GM12878 (cell line): ENCODE measurements at regions not wholly inside any gene's neighbourhood (a gene's known extent, or its start where the extent isn't known, plus 50 kb on each side); places are given as distances from the start of the nearest gene placed in this dataset.

Experiments used
- EED ChIP-seq: sonication (generic); IDR thresholded peaks from 2 replicates; pipeline ENCODE4 v1.6.1; 2016; ENCODE audit warnings: antibody characterized with exemption, low read depth
- EP300 ChIP-seq, 2 experiments: fragments of 150-350 bp in 1 of 2; IDR thresholded peaks; 2 replicates each; pipeline ENCODE4 v1.6.1; 2011 to 2012; ENCODE audit warnings: low read depth in 2 of 2, low read length in 2 of 2, borderline replicate concordance in 1 of 2, improper control_type of control experiment in 1 of 2, inconsistent platforms in 1 of 2; ENCODE audit not compliant: control insufficient read depth in 1 of 2
- GABPA ChIP-seq: IDR thresholded peaks from 2 replicates; pipeline ENCODE4 v1.6.1; 2014; ENCODE audit warnings: antibody characterized with exemption, low read depth, mild to moderate bottlenecking, inconsistent platforms
- POLR2A ChIP-seq: IDR thresholded peaks from 2 replicates; pipeline ENCODE4 v1.6.1; 2011; ENCODE audit warnings: low read depth, mild to moderate bottlenecking, low read length
- STAT3 ChIP-seq: IDR thresholded peaks from 2 replicates; pipeline ENCODE4 v1.6.1; 2011; ENCODE audit warnings: low read depth, low read length, improper control_type of control experiment
- ZNF274 ChIP-seq: IDR thresholded peaks from one replicate; pipeline ENCODE4 v1.8.0; 2011; ENCODE audit not compliant: insufficient read length, insufficient read depth
- ZNF384 ChIP-seq: IDR thresholded peaks from 2 replicates; pipeline ENCODE4 v1.6.1; 2012; ENCODE audit warnings: low read depth, mild to moderate bottlenecking, low read length, improper control_type of control experiment, borderline replicate concordance
- TF ChIP-seq, protein P1 (sequence below): fragments of 450-650 bp; IDR thresholded peaks from 2 replicates; pipeline ENCODE4 v1.6.1; 2017; ENCODE audit warnings: mild to moderate bottlenecking
- TF ChIP-seq, protein P2 (sequence below), 3 experiments: IDR thresholded peaks in 2 of 3; conservative IDR thresholded peaks in 1 of 3; 2 replicates each; pipeline ENCODE4 v1.5.1; 2011; ENCODE audit warnings: low read depth in 3 of 3, low read length in 3 of 3, mild to moderate bottlenecking in 3 of 3, control low read depth in 2 of 3, moderate library complexity in 2 of 3, inconsistent platforms in 1 of 3, mixed read lengths in 1 of 3; ENCODE audit not compliant: control insufficient read depth in 2 of 3, insufficient read depth in 1 of 3; ENCODE audit errors: extremely low read depth in 1 of 3
- TF ChIP-seq, protein P3 (sequence below): IDR thresholded peaks from 2 replicates; pipeline ENCODE4 v1.6.1; 2012; ENCODE audit warnings: mild to moderate bottlenecking, low read depth, low read length

DNA sequence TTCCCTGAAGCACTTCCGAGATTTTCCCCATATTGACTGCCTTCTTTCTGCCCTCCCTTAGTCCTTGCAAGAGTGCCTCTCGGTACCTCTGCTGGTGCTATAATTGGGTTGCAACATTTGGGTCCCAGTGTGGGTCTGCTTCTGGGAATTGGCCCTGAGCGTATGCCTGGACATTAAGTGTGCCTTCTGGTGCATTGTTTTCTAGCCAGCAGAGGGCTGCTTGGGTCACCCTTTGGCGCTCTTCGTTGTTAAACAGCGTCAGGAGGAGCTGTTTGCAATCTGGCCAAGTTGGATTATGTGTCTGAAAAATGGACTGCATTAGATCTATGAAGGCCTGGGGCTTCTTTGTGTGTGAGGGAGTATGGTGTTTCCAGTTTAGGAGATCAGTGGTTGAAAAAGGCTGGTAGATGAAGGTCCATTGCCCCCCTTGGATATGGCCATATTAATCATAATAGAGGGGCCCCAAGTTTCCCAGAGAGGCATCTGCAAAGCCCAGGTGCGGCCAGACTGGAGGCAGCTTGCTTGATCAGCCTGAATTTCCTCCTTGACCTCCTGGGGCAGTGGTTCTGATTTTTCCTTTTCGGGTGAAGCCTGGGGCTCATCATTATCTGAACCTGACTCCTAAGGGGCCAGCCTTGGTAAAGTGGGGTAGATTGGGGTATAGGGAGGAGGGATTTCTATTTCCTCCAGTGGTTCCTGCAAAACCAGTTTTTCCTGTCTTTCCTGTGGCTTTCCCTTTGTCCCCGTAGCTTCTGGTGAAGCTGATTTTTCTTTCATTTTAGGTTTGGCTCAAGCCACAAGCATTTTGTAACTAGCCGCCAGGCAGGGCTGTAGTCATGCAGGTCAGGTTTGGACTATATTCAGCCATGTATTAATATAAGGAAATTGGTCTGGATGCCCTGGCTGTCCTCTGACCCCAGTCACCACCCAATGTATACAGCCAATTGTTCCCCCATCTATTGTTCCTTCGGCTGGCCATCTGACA, 85.4 kb upstream of the GPR6 start:
- no peak for TF ChIP-seq EED
- no peak for TF ChIP-seq POLR2A
- TF ChIP-seq, protein P1, sequence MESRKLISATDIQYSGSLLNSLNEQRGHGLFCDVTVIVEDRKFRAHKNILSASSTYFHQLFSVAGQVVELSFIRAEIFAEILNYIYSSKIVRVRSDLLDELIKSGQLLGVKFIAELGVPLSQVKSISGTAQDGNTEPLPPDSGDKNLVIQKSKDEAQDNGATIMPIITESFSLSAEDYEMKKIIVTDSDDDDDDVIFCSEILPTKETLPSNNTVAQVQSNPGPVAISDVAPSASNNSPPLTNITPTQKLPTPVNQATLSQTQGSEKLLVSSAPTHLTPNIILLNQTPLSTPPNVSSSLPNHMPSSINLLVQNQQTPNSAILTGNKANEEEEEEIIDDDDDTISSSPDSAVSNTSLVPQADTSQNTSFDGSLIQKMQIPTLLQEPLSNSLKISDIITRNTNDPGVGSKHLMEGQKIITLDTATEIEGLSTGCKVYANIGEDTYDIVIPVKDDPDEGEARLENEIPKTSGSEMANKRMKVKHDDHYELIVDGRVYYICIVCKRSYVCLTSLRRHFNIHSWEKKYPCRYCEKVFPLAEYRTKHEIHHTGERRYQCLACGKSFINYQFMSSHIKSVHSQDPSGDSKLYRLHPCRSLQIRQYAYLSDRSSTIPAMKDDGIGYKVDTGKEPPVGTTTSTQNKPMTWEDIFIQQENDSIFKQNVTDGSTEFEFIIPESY, result no peak
- no peak for TF ChIP-seq STAT3
- TF ChIP-seq, protein P2, sequence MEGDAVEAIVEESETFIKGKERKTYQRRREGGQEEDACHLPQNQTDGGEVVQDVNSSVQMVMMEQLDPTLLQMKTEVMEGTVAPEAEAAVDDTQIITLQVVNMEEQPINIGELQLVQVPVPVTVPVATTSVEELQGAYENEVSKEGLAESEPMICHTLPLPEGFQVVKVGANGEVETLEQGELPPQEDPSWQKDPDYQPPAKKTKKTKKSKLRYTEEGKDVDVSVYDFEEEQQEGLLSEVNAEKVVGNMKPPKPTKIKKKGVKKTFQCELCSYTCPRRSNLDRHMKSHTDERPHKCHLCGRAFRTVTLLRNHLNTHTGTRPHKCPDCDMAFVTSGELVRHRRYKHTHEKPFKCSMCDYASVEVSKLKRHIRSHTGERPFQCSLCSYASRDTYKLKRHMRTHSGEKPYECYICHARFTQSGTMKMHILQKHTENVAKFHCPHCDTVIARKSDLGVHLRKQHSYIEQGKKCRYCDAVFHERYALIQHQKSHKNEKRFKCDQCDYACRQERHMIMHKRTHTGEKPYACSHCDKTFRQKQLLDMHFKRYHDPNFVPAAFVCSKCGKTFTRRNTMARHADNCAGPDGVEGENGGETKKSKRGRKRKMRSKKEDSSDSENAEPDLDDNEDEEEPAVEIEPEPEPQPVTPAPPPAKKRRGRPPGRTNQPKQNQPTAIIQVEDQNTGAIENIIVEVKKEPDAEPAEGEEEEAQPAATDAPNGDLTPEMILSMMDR (IDR thresholded peaks at IDR 0.05 in 2 of 3, conservative IDR thresholded peaks at IDR 0.05 in 1 of 3; ENCODE audit: control insufficient read depth in 2 of 3, extremely low read depth in 1 of 3, insufficient read depth in 1 of 3, low read depth in 3 of 3, low read length in 3 of 3), result no peak
- TF ChIP-seq ZNF384, result no peak
- TF ChIP-seq, protein P3, sequence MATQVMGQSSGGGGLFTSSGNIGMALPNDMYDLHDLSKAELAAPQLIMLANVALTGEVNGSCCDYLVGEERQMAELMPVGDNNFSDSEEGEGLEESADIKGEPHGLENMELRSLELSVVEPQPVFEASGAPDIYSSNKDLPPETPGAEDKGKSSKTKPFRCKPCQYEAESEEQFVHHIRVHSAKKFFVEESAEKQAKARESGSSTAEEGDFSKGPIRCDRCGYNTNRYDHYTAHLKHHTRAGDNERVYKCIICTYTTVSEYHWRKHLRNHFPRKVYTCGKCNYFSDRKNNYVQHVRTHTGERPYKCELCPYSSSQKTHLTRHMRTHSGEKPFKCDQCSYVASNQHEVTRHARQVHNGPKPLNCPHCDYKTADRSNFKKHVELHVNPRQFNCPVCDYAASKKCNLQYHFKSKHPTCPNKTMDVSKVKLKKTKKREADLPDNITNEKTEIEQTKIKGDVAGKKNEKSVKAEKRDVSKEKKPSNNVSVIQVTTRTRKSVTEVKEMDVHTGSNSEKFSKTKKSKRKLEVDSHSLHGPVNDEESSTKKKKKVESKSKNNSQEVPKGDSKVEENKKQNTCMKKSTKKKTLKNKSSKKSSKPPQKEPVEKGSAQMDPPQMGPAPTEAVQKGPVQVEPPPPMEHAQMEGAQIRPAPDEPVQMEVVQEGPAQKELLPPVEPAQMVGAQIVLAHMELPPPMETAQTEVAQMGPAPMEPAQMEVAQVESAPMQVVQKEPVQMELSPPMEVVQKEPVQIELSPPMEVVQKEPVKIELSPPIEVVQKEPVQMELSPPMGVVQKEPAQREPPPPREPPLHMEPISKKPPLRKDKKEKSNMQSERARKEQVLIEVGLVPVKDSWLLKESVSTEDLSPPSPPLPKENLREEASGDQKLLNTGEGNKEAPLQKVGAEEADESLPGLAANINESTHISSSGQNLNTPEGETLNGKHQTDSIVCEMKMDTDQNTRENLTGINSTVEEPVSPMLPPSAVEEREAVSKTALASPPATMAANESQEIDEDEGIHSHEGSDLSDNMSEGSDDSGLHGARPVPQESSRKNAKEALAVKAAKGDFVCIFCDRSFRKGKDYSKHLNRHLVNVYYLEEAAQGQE, result no peak
- no peak for TF ChIP-seq ZNF274
- no peak for TF ChIP-seq GABPA
- TF ChIP-seq EP300 (IDR thresholded peaks at IDR 0.05; ENCODE audit: borderline replicate concordance in 1 of 2, control insufficient read depth in 1 of 2, low read depth in 2 of 2, low read length in 2 of 2), result no peak
